GM21717 (cell line): ENCODE measurements at regions not wholly inside any gene's neighbourhood (a gene's known extent, or its start where the extent isn't known, plus 50 kb on each side); places are given as distances from the start of the nearest gene placed in this dataset.

Source experiments
- ATAC-seq: cut with Tn5 transposase; IDR thresholded peaks from one replicate; pipeline ENCODE4 v1.9.1; 2021; ENCODE audit warnings: mild to moderate bottlenecking, moderate library complexity; ENCODE audit not compliant: unreplicated experiment

DNA sequence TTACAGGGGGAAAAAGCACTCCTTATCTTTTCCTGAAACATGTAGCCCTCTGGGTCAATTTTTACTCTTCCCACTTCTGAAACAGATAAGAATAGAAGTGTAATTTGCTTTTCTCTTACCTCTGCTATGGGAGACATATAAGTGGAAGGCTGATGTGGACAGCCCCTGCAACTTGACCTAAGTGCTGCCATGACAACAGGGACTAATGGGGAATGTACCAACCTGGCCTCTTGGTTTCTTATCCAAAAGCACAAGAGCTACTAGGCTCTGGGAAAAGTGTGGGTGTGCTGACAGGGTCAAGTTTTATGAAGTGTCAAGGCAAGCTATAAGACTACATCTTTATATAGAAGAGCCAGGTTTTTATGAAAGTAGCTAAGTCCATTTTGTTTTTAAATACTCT lies 1246.5 kb downstream of the OTOL1 start:
- ATAC-seq, result no peak

DNA sequence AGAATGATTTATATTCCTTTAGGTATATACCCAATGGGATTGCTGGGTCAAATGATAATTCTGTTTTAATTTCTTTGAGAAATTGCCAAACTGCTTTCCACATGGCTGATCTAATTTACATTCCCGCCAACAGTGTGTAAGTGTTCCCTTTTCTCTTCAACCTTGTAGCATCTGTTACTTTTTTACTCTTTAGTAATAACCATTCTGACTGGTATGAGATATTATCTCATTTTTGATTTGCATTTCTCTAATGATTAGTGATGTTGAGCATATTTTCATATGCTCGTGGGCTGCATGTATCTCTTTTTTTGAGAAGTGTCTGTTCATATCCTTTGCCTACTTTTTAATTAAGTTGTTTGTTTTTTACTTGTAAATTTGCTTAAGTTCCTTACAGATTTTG lies 1264.2 kb downstream of the OTOL1 start:
- ATAC-seq, result no peak

DNA sequence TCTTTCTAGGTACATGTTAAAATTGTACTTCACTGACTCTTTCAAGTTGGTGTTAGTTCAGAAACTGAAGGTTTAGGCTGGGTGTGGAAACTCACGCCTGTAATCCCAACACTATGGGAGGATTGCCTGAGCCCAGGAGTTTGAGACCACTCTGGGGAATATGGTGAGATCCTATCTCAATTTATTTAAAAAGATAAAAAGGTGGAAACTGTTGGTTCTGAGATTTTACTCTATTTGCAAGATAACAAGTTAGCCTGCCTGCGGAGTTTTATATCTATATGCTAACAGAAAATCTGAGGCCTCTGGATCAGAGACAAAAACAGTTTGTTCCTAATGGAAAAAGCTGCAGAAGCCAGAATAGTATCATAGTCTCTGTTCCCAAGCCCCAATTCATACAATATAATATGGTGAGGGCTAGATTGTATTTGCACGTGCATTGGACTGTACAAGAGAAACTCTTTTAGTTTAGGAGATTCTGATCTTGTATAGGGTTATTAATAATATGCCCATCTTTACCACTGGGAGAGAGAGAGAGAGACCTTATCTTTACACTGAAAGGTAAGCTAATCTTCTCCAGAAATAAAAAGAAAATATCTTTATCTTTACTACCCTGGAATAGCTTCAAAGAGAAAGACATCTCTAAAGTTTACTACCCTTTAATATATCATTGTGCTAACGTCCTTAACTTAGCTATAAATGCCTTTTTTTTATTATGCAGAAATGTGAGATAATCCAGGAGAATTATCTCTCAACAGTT lies 1267.6 kb downstream of the OTOL1 start:
- ATAC-seq, result no peak

DNA sequence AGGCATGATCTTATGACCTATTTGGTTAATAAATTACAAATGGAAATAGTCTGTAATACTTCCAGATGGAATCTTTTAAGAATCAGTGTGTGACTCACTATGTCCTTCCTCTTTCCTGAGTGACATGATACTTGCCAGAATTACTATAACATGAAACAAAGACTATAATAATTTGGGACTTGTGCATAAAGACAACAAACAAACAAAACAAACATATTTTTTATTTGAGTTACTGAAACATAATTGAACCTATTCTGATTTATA lies 1268.1 kb downstream of the OTOL1 start:
- ATAC-seq, result no peak

DNA sequence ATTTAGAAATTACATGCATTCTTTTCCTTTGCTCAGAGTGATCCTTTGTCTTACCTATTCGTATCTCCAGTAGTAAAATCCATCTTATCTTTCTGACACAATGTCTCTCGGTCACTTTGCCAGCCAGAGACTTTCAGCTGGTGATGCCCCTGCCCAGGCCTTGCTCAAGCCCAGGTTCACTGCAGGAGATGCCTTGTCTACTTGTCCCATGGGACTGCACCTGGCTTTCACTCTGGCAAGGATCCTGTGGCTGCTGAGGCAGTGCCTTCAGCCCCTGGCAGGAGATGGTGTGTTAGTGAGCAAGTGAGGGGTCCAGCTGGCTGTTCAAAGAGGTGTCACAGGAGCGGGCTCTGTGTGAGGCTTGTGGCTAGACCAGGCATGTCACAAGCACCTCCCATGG lies 1268.9 kb downstream of the OTOL1 start:
- no peak for ATAC-seq

DNA sequence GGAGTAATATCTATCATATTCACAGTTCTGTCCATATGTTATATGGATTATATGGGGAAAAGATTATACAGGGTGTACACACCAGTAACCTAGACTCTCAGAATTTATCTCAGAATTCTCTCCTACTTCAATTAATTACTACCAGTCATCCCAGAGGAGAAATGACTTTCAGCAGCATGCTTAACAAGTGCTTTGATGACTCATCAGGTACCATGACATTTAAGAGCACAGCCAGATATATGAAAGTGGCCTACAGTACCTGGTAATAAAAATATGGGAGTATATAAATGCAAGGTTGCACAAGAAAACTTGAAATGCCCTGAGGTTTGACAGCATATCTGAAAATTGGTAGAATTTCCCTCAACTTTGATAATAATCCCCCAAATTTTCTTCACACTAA lies 1273.0 kb downstream of the OTOL1 start:
- no peak for ATAC-seq

DNA sequence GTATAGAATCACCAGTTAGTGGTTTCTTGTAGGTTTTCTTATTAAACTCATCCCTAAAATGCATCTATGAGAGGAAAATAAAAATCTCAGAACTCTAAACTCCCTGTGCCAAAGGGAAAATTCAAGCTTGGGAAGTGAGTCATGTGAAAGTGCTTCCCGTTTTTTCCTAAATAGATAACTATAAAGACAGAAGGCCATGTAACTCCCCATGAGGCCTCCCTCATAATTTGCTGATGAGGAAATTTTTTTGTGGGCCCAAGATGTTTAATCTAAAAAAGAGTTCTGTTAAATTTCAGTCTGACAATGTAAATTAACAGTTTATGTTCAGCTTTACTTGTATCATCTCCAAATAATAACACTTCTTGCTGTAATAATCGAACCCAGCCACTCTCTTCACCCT lies 1273.9 kb downstream of the OTOL1 start:
- ATAC-seq, result no peak

DNA sequence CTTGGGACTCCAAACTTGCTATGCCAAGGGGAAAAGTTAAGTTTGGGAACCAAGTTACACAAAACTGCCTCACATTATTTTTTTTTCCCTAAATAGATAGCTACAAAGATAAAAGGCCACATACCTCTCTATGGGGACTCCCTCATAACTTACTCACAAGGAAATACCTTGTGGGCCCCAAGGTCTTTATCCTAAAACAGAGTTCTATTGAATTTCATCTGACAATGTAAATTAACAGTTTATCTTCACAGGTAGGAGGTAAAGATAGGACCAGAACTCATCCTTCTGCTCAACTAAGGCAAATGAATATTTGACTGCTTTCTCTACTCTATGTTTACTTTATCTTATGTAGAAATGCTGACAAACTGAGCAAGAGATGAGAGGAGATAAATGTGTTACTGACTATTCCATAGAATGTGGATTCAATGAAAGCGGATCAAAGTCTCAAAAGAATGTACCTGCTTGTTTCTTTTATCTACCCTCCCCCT lies 1278.0 kb downstream of the OTOL1 start:
- no peak for ATAC-seq

DNA sequence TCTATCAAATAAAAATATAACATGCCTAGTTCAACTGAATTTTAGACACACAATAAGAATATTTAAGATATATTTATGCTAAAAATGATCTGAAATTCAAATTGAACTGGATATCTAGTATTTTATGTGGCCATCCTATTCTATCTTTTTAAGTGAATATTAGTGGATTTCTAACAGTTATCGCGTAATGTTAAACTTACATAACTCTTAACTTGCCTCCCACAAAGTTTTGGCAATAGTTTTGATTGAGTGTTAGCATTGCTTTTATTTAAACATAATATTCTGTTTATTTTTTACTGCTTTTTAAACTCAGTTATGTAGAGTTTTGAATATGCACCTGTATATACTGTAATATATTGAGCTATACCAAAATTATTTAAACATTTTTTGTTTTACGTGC lies 1279.5 kb downstream of the OTOL1 start:
- no peak for ATAC-seq

DNA sequence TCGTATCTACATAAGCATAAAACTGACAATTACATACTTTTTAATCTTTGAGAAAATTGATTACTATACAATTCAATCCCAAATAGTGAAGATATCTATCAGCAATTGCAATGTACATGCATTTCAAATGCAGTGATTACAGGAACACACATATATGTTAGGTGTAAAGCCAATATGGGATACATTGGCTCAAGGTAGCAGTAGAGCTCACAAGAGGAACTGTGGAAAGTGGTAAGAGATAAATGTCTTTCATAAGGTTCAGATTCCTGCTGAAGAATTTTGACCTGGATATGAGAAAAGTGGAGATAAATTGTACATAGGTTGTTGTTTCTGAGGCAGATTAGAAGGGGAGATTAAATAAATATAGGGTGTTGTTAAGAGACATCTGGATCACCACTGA lies 1280.5 kb downstream of the OTOL1 start:
- ATAC-seq, result no peak

DNA sequence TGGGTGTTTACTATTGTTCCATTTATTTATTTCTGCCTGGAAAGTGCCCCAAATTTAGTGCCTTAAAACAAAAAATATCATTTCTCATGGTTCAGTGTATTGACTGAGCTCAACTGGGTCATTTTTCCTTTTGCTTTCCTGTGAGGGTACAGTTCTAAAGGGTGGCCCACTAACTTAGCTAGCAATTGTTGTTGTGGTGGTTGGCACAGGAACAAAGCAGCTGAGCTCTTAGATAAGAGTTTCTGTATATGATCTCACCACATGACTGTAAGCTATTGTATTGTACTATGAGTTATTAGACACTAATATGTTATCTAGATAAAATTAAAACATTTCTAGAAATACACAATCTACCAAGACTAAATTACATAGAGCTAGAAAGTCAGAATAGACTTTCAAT lies 1283.7 kb downstream of the OTOL1 start:
- no peak for ATAC-seq

DNA sequence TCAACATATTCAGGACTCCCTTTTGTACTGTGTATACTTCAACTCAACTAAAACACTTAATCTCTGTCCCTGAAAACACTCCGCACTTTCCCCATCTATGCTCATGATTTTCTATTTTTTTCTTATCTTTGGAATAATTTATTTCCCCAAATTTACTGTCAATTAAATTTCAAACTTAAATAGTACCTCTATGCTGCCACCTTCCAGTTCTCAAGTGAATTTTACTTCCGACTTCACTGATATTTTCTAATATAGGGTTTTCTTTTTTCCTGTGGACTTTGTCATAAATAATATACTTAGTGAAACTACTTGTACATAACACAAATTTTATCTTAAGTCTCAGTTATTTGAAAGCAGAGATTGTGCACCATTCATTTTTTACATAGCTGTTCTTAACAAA lies 1303.3 kb downstream of the OTOL1 start:
- no peak for ATAC-seq

DNA sequence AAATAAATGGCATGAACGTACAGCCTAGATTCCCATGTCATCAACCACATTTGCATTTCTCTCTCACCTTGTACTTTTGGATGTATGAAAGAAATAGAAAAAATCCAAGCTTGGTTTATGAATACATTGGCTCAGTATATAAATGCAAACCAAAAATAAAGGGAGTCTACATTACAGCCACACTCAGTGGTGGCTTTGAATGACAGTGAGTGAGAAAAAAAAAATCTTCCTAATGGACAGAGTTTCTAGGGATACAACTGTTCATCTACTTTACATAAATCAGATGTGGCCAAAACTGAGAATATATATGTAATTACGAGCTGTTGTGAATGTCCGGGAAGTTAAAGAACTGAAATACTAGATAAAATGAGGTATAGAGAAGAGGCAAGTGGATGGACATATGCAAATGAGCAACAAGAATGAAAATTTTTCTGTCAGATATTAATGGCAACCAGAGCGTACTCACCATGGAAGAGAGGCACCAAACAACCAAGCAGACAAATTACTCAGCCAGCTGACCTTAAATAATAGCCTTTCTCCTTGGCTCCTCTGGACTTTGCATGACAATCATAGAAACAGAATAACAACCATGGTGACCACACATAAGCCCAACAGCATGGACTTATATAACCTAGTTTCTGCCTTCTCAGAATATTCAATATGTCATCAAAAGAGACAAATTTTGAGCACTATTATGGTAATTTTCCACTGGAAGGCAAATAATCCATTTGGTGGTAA lies 1305.8 kb downstream of the OTOL1 start:
- no peak for ATAC-seq

DNA sequence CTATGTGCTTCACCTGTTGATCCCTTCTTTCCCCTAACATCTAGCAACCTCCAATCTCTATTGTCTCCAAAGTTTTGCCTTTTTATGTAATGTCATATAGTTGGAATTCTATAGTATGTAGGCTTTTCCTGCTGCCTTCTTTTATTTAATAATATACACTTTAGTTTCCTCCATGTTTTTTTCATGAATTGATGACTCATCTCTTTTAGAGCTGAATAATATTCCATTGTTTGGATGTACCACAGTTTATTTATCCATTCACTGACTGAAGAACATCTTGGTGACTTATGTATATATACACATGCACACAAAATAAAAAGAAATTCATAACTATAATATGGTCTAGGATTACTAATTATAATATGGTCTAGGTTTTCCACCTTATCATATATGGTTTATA lies 1314.2 kb downstream of the OTOL1 start:
- ATAC-seq, result no peak

DNA sequence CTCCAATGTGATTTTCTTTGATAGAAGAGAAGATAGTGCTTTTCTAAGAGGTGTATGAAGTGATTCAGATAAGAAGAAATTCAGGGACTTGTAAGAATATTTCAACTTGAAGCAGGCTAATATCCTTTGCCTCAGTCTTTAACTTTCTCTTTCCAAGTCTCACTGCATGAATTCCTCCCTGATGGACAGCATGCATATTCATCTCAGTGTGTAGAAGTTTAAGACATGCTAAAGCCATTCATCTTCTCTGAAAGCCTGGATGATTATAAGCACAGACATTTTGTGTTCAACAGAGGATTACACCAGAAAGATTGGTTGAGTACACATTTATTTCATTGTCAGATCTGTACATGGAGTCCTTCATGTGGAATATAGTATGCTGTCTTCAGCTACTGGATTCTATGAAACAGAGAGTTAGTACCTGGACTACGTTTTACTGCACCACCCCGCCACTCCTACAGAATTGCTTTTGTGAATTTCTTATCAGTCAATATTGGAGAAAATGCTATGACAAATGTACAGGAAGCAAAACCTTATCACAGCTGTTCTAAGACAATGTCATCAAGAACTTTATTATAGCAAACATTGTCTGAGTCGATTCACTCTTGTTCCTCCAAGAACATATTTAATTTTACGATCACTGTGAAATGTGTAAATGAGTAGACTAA lies 1346.1 kb downstream of the OTOL1 start:
- no peak for ATAC-seq

DNA sequence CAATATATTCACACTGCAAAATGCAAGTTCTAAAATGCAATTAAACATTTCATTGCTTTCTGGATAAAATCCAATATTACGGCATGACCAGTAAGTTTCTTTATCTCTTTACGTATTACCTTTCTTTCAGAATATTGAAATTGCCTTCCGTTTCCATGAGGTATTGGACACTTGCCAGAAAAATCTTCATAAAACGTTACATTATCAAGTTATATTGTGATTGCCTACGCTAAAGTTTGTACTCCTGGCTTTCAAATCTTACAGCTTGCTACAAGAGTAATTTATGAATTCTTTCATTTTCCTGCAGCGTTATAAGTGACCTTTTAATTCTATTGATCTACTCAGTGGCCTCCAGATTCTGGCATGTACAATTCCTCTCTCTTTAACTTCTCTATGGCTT lies 1349.3 kb downstream of the OTOL1 start:
- no peak for ATAC-seq

DNA sequence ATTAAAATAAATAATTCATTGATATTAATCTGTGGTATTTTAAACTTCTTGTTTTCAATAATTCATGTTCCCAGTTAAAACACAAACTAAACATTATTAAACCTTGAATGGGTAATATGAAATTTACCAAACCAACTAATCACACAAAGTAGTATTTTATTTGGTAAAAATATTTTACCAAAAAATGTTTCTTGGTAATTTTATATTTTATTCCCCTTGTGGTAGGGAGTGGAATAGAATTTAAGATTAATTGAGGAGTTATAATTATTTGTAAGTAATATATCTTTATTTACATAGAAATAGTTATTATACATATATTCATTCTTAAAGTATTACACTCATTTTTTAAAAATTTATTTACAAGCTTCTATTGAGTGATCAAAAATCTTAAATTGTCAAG lies 1350.9 kb downstream of the OTOL1 start:
- ATAC-seq, result no peak

DNA sequence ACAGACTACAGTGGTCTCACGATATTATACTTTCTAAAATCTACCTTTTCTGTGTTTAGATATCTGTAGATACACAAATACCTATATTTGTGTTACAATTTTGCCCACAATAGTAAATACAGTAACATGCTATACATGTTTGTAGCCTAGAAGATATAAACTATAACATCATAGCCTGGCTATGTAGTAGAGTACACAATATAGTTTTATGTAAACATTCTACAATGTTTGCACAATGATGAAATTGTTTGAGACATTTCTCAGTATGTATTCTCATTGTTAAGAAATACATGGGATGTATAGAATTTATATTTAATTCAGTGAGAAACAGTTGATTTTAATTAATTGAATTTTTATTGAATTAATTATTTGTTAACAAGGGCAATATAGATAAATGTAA lies 1367.0 kb downstream of the OTOL1 start:
- no peak for ATAC-seq

DNA sequence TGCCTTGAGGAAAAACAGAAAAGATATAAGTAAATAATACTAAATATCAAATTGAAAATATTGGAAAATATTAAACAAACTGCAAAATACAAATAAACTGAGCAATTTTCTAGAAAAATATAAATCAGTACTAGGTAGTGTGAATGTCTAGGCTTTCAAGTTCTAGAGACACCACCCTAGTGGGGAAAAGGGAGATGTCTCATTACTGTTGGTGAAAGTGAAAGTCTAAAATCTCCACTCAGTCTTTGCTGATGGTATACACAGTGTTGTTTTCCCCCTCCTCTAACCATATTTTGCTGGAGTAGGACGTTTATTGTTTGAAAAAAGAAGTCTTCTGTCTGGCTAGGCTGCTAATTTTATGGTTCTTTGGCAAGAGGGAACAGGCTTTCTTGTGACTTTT lies 1368.9 kb downstream of the OTOL1 start:
- no peak for ATAC-seq

DNA sequence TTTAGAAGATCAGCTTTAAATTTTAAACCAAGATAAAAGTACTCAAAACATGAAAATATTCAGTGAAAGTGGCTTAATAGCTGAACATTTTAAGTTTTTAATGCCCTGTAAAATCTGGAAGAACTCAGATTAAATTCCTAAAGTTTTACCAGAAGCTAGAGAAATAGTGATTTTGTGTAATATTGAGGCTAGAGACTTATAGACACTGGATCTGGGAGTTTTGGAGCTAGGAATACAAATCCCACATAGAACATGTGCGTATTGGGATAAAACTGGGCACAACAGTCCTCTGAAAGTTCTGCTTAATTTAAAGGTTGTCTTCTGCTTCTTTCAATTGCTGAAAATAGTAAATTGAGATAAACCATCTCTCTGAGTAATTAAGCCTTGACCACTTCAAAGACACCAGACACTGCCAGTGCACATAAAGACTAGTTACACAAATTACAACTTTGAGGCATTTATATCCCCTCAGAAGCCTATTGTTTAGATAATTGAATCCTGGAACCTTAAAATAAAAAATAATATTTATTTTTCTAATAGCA lies 1382.5 kb downstream of the OTOL1 start:
- no peak for ATAC-seq

DNA sequence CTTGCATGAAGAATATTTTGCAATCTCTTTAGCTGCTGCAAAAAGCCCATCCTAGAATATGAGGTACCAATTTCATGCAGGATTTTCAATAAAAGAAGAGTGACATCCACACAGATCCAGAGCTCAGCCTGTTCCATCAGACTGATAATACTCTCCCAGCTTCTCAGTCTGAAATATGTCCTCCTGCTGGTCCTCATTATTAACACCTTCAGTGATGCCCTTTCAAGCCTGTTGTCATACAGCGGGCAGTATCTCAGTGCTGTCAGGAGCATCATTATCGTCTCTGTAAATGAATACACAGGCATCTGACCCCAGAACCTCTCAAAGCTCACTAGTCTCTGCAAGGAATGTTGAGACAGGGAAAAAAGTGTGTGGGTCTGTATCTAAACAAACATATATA lies 1387.8 kb downstream of the OTOL1 start:
- ATAC-seq, result no peak
